ENCODE measurements at regions not wholly inside any gene's neighbourhood (a gene's known extent, or its start where the extent isn't known, plus 50 kb on each side); places are given as distances from the start of the nearest gene placed in this dataset.
"Not testable (repeated sequence)": the region's sequence is repeated elsewhere in the genome, so short reads cannot be mapped to it uniquely, and the experiment has no call there.

GRCh38 chr5:159588941-159589340, 258.7 kb upstream of the IL12B start:
- no peak for DNase-seq (ENCODE audit: low read depth, low spot score)

- no peak for DNase-seq (ENCODE audit: low read depth, low spot score)
Measured at GRCh38 chr5:159593518-159594073, 263.3 kb upstream of the IL12B start.

GRCh38 chr5:159595561-159595960, 265.3 kb upstream of the IL12B start:
- not testable (repeated sequence) for DNase-seq (ENCODE audit: low read depth, low spot score)

- DNase-seq (ENCODE audit: low read depth, low spot score) = no peak
Measured at GRCh38 chr5:159601216-159601615, 270.9 kb upstream of the IL12B start.

GRCh38 chr5:159602434-159602833, 272.1 kb upstream of the IL12B start:
- DNase-seq (ENCODE audit: low read depth, low spot score) = no peak

- DNase-seq (ENCODE audit: low read depth, low spot score) = no peak
Measured at GRCh38 chr5:159605585-159605984, 275.3 kb upstream of the IL12B start.

GRCh38 chr5:159609359-159609758, 279.1 kb upstream of the IL12B start:
- DNase-seq (ENCODE audit: low read depth, low spot score) = no peak

- DNase-seq (ENCODE audit: low read depth, low spot score) = no peak
Measured at GRCh38 chr5:159610966-159611579, 280.8 kb upstream of the IL12B start.

- no peak for DNase-seq (ENCODE audit: low read depth, low spot score)
Measured at GRCh38 chr5:159616952-159617351, 286.7 kb upstream of the IL12B start.

- no peak for DNase-seq (ENCODE audit: low read depth, low spot score)
Measured at GRCh38 chr5:159619826-159620225, 289.5 kb upstream of the IL12B start.

- no peak for DNase-seq (ENCODE audit: low read depth, low spot score)
Measured at GRCh38 chr5:159620853-159621540, 290.7 kb upstream of the IL12B start.

- no peak for DNase-seq (ENCODE audit: low read depth, low spot score)
Measured at GRCh38 chr5:159628703-159629102, 287.6 kb upstream of the ADRA1B start.

- DNase-seq (ENCODE audit: low read depth, low spot score) = no peak
Measured at GRCh38 chr5:159629158-159629557, 287.1 kb upstream of the ADRA1B start.

GRCh38 chr5:159630545-159630944, 285.7 kb upstream of the ADRA1B start:
- no peak for DNase-seq (ENCODE audit: low read depth, low spot score)

- no peak for DNase-seq (ENCODE audit: low read depth, low spot score)
Measured at GRCh38 chr5:159631001-159631400, 285.3 kb upstream of the ADRA1B start.

GRCh38 chr5:159632866-159633265, 283.4 kb upstream of the ADRA1B start:
- no peak for DNase-seq (ENCODE audit: low read depth, low spot score)

GRCh38 chr5:159638481-159638880, 277.8 kb upstream of the ADRA1B start:
- no peak for DNase-seq (ENCODE audit: low read depth, low spot score)

- DNase-seq (ENCODE audit: low read depth, low spot score) = no peak
Measured at GRCh38 chr5:159638954-159639559, 277.2 kb upstream of the ADRA1B start.

GRCh38 chr5:159639590-159639989, 276.7 kb upstream of the ADRA1B start:
- no peak for DNase-seq (ENCODE audit: low read depth, low spot score)

- no peak for DNase-seq (ENCODE audit: low read depth, low spot score)
Measured at GRCh38 chr5:159640446-159640845, 275.8 kb upstream of the ADRA1B start.

- no peak for DNase-seq (ENCODE audit: low read depth, low spot score)
Measured at GRCh38 chr5:159640921-159641320, 275.4 kb upstream of the ADRA1B start.

- no peak for DNase-seq (ENCODE audit: low read depth, low spot score)
Measured at GRCh38 chr5:159641371-159642039, 274.8 kb upstream of the ADRA1B start.
